Left ventricle myocardium inferior (tissue), 1 donor: ENCODE measurements at regions not wholly inside any gene's neighbourhood (a gene's known extent, or its start where the extent isn't known, plus 50 kb on each side); places are given as distances from the start of the nearest gene placed in this dataset.

Experiments used
- DNase-seq: peaks from one replicate; pipeline ENCODE4 v3.0.0-alpha.2; 2020
- H3K27ac ChIP-seq: fragments of 200-600 bp; replicated peaks from 2 replicates; pipeline ENCODE4 v1.8.0; 2021
- H3K27me3 ChIP-seq: fragments of 200-600 bp; 2 replicates; pipeline ENCODE4 v1.8.0; 2021; ENCODE audit warnings: low read depth
- H3K36me3 ChIP-seq: fragments of 200-600 bp; 2 replicates; pipeline ENCODE4 v1.8.0; 2021
- H3K4me1 ChIP-seq: fragments of 200-600 bp; 2 replicates; pipeline ENCODE4 v1.8.0; 2021
- H3K4me3 ChIP-seq: fragments of 200-600 bp; 2 replicates; pipeline ENCODE4 v1.8.0; 2021; ENCODE audit warnings: mild to moderate bottlenecking, moderate library complexity
- H3K9me3 ChIP-seq: fragments of 200-600 bp; replicated peaks from 2 replicates; pipeline ENCODE4 v1.8.0; 2021
- intact Hi-C: fragments of 100-400 bp; cut with micrococcal nuclease; formaldehyde crosslinking; loops from one replicate; pipeline ENCODE4 v1.11.0; 2022
- TF ChIP-seq, protein P1 (sequence below): fragments of 200-600 bp; IDR thresholded peaks from 2 replicates; pipeline ENCODE4 v1.8.0; 2021; ENCODE audit warnings: antibody characterized with exemption, mild to moderate bottlenecking, borderline replicate concordance
- donor health status: DM: no; HTN: yes; CAD: no; lungs with severe emphysema.

DNA sequence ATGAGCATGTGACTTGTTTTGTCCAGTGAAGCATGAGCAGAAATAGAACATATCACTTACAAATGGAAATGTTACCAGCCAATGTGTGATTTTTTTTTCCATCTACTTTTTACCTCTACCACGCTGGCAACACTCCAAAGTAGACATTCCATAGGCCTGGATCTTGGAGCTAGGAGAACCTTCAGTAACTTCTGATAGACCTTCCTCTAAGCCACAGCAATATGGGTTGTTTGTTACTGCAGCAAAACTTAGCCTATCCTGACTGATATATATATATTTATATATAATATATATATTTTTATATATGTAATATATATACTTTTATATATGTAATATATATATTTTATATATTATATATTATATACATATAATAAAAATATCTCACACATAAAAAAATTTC is 284.4 kb upstream of the XYLT1 start:
- intact Hi-C loops: no loop called here
- no peaks in the 10 kb centered on the region for H3K4me1 ChIP-seq
- no peak for DNase-seq
- no peak overlapping the region for H3K4me3 ChIP-seq
- H3K27ac ChIP-seq: no peak overlapping the region
- peaks cover 12% of the 10 kb centered on the region for H3K9me3 ChIP-seq
- no peaks in the 10 kb centered on the region for H3K36me3 ChIP-seq
- H3K27me3 ChIP-seq: peaks cover 34% of the 10 kb centered on the region
- TF ChIP-seq, protein P1, sequence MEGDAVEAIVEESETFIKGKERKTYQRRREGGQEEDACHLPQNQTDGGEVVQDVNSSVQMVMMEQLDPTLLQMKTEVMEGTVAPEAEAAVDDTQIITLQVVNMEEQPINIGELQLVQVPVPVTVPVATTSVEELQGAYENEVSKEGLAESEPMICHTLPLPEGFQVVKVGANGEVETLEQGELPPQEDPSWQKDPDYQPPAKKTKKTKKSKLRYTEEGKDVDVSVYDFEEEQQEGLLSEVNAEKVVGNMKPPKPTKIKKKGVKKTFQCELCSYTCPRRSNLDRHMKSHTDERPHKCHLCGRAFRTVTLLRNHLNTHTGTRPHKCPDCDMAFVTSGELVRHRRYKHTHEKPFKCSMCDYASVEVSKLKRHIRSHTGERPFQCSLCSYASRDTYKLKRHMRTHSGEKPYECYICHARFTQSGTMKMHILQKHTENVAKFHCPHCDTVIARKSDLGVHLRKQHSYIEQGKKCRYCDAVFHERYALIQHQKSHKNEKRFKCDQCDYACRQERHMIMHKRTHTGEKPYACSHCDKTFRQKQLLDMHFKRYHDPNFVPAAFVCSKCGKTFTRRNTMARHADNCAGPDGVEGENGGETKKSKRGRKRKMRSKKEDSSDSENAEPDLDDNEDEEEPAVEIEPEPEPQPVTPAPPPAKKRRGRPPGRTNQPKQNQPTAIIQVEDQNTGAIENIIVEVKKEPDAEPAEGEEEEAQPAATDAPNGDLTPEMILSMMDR: no peak

GRCh38 chr16:17753434-17753833 is 282.7 kb upstream of the XYLT1 start:
- intact Hi-C loops: no loop called here
- no peak overlapping the region for H3K4me3 ChIP-seq
- peaks cover 21% of the 10 kb centered on the region for H3K9me3 ChIP-seq
- H3K27ac ChIP-seq: no peak overlapping the region
- no peaks in the 10 kb centered on the region for H3K4me1 ChIP-seq
- no peak for DNase-seq
- H3K36me3 ChIP-seq: no peaks in the 10 kb centered on the region
- peaks cover 32% of the 10 kb centered on the region for H3K27me3 ChIP-seq
- TF ChIP-seq, protein P1: no peak

GRCh38 chr16:17749706-17750105 is 278.9 kb upstream of the XYLT1 start:
- intact Hi-C loops: loop anchor here (5.0 kb wide), 1 partner anchor 33 kb away; no protein-coding TSS in a partner anchor
- no peaks in the 10 kb centered on the region for H3K4me1 ChIP-seq
- peaks cover 38% of the 10 kb centered on the region for H3K27me3 ChIP-seq
- TF ChIP-seq, protein P1: no peak
- no peak overlapping the region for H3K27ac ChIP-seq
- DNase-seq: no peak
- no peak overlapping the region for H3K4me3 ChIP-seq
- H3K36me3 ChIP-seq: no peaks in the 10 kb centered on the region
- peaks cover 12% of the 10 kb centered on the region for H3K9me3 ChIP-seq

DNA sequence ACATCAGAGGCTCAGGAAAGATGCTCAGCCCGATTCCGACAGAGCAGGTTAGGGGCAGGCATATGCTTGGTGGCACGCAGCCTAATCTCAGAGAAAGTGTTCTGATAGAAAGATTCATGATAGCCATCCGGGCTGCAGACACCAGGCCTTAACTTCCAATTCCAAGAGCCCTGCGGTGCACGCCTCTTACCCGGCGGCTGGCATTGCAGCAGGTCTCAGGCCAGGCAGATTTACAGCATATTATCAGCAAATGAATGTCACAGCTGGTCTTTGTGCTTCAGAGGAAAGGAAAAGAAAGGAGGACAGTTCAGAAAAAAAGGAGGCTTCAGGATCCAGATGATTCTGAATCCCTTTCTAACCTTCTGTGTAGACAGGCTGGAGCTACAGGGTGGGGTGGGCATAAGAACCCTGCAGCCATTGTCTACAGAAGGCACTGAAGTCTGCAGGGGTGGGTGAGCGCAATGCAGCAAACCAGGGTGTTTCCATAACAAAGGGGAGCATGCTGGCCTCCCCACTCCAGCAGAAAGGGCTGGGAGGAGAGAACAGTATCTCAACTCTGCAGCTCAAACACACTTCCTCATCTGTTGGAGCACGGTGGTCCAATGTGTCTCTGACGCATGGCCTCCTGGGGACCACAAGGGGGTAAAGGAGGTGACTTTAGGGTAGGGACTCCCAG is 277.4 kb upstream of the XYLT1 start:
- intact Hi-C loops: loop anchor here (5.0 kb wide), 1 partner anchor 34 kb away; no protein-coding TSS in a partner anchor

DNA sequence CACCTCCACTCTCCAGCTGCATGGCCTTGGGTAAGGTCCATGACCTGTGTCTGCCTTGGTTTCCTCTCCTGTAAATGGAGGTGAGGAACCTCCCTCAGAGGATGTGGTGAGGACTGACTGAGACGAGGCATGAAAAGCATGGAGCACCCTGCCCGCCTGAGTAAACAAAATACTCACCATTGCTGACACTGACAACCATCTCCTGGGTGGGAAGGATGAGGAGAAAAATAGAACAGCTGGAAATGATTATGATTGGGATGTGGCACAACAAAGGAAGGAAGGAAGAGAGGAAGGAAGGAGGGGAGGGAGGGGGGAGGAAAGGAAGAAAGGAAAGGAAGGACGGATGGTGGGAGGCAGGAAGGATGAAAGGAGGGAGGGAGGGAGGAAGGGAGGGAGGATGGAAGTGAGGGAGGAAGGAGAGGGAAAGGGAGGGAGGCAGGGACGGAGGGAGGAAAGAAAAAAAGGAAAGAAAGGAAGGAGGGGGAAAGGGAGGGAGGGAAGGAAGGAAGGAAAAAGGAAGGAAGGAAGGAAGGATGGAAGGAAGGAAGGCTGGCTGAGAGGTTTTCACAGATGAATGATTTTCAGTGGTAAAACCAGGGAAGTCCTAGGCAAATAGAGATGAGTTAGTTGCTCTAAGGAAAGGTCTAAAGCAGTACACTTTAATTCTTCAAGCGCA is 276.5 kb upstream of the XYLT1 start:
- Histone ChIP-seq H3K27me3 (peaks cover 62% of the 10 kb centered on the region), H3K36me3 (no peaks in the 10 kb centered on the region), H3K9me3 (peaks cover 10% of the 10 kb centered on the region), H3K27ac (no peak overlapping the region), H3K4me3 (no peak overlapping the region), H3K4me1 (no peaks in the 10 kb centered on the region)
- intact Hi-C loops: loop anchor here (5.0 kb wide), 1 partner anchor 35 kb away; no protein-coding TSS in a partner anchor
- TF ChIP-seq, protein P1: no peak
- no peak for DNase-seq

More for the DNA sequence above, 277.4 kb upstream of the XYLT1 start:
- no peaks in the 10 kb centered on the region for H3K36me3 ChIP-seq
- H3K4me3 ChIP-seq: no peak overlapping the region
- peaks cover 53% of the 10 kb centered on the region for H3K27me3 ChIP-seq
- DNase-seq: no peak
- peaks cover 10% of the 10 kb centered on the region for H3K9me3 ChIP-seq
- H3K4me1 ChIP-seq: no peaks in the 10 kb centered on the region
- TF ChIP-seq, protein P1: no peak
- H3K27ac ChIP-seq: no peak overlapping the region
